ENCODE measurements at regions not wholly inside any gene's neighbourhood (a gene's known extent, or its start where the extent isn't known, plus 50 kb on each side); places are given as distances from the start of the nearest gene placed in this dataset.

- H3K27me3 ChIP-seq (ENCODE audit: control insufficient read depth in 1 of 2, insufficient read depth in 2 of 2, low read length in 2 of 2) = no peaks in the 10 kb centered on the region
- H3K4me3 ChIP-seq (ENCODE audit: low read length in 2 of 2) = no peak overlapping the region
- H3K4me1 ChIP-seq (ENCODE audit: control insufficient read depth, insufficient read depth, low read length) = no peaks in the 10 kb centered on the region
- H3K36me3 ChIP-seq (ENCODE audit: control insufficient read depth in 2 of 2, insufficient read depth in 2 of 2, low read length in 2 of 2) = no peaks in the 10 kb centered on the region
- peaks cover 0 to 4% of the 10 kb centered on the region in 2 donors for H3K9me3 ChIP-seq (ENCODE audit: control insufficient read depth in 2 of 2, low read length in 2 of 2)
- H3K9ac ChIP-seq (ENCODE audit: low read length in 2 of 2) = no peak overlapping the region
- no peak overlapping the region for H3K27ac ChIP-seq (ENCODE audit: low read length)
Measured at GRCh38 chr20:24275946-24276705, 193.3 kb upstream of the SYNDIG1 start.

GRCh38 chr20:24273251-24273650 is 196.2 kb upstream of the SYNDIG1 start:
- Histone ChIP-seq H3K36me3 (ENCODE audit: control insufficient read depth in 2 of 2, insufficient read depth in 2 of 2, low read length in 2 of 2) (no peaks in the 10 kb centered on the region), H3K4me3 (ENCODE audit: low read length in 2 of 2) (no peak overlapping the region), H3K9ac (ENCODE audit: low read length in 2 of 2) (no peak overlapping the region), H3K27me3 (ENCODE audit: control insufficient read depth in 1 of 2, insufficient read depth in 2 of 2, low read length in 2 of 2) (no peaks in the 10 kb centered on the region), H3K4me1 (ENCODE audit: control insufficient read depth, insufficient read depth, low read length) (no peaks in the 10 kb centered on the region), H3K9me3 (ENCODE audit: control insufficient read depth in 2 of 2, low read length in 2 of 2) (peaks cover 0 to 4% of the 10 kb centered on the region in 2 donors), H3K27ac (ENCODE audit: low read length) (no peak overlapping the region)

DNA sequence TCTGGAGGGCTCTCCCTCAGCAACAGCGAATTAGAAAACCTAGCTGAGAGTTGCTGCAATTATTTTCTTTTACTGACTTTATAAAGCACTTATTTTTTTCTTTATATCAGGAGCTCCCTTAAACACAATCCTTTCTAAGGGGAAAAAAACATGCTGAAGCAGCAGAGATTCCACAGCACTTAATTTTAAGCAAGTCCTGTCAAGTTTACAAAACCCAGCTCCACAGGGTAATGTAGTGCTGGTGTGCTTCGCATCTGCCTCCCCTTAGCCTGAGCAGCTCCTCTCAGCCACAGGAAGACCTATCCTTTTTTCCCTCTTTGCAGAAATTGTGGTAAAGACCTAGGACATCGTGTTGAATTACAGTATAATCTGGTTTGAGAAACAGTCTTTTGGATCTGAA is 208.1 kb upstream of the SYNDIG1 start:
- H3K4me1 ChIP-seq (ENCODE audit: control insufficient read depth, insufficient read depth, low read length) = peaks cover 8% of the 10 kb centered on the region
- H3K27ac ChIP-seq (ENCODE audit: low read length) = no peak overlapping the region
- H3K27me3 ChIP-seq (ENCODE audit: control insufficient read depth in 1 of 2, insufficient read depth in 2 of 2, low read length in 2 of 2) = no peaks in the 10 kb centered on the region
- no peak overlapping the region for H3K4me3 ChIP-seq (ENCODE audit: low read length in 2 of 2)
- H3K9ac ChIP-seq (ENCODE audit: low read length in 2 of 2) = no peak overlapping the region
- no peaks in the 10 kb centered on the region for H3K36me3 ChIP-seq (ENCODE audit: control insufficient read depth in 2 of 2, insufficient read depth in 2 of 2, low read length in 2 of 2)
- peaks cover 0 to 3% of the 10 kb centered on the region in 2 donors for H3K9me3 ChIP-seq (ENCODE audit: control insufficient read depth in 2 of 2, low read length in 2 of 2)

- H3K4me1 ChIP-seq (ENCODE audit: control insufficient read depth, insufficient read depth, low read length) = peaks cover 8% of the 10 kb centered on the region
- no peak overlapping the region for H3K4me3 ChIP-seq (ENCODE audit: low read length in 2 of 2)
- H3K9me3 ChIP-seq (ENCODE audit: control insufficient read depth in 2 of 2, low read length in 2 of 2) = peaks cover 0 to 3% of the 10 kb centered on the region in 2 donors
- no peaks in the 10 kb centered on the region for H3K36me3 ChIP-seq (ENCODE audit: control insufficient read depth in 2 of 2, insufficient read depth in 2 of 2, low read length in 2 of 2)
- no peak overlapping the region for H3K9ac ChIP-seq (ENCODE audit: low read length in 2 of 2)
- H3K27me3 ChIP-seq (ENCODE audit: control insufficient read depth in 1 of 2, insufficient read depth in 2 of 2, low read length in 2 of 2) = no peaks in the 10 kb centered on the region
- H3K27ac ChIP-seq (ENCODE audit: low read length) = no peak overlapping the region
Measured at GRCh38 chr20:24257171-24257570, 212.3 kb upstream of the SYNDIG1 start.

DNA sequence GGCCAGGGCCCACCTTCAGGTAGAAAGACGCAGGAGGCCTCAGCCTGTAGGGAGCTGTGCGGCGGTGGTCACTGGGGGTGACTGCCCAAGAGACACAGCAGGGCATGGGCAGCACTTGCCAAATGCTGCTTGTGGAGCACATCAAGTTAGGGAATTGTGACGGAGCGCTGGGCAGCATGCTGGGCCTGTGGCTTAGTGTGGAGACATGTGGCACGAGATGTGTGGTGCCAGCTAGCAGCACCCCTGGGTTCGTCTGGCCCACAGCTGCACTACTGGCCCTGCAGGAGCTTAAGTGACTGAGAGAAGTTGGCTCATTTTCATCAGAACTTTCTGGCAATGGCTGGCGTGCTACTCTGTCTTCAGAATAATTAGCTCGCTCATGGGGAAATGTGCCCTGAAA is 213.1 kb upstream of the SYNDIG1 start:
- H3K9ac ChIP-seq (ENCODE audit: low read length in 2 of 2) = no peak overlapping the region
- peaks cover 0 to 3% of the 10 kb centered on the region in 2 donors for H3K9me3 ChIP-seq (ENCODE audit: control insufficient read depth in 2 of 2, low read length in 2 of 2)
- no peaks in the 10 kb centered on the region for H3K27me3 ChIP-seq (ENCODE audit: control insufficient read depth in 1 of 2, insufficient read depth in 2 of 2, low read length in 2 of 2)
- H3K4me3 ChIP-seq (ENCODE audit: low read length in 2 of 2) = no peak overlapping the region
- no peaks in the 10 kb centered on the region for H3K36me3 ChIP-seq (ENCODE audit: control insufficient read depth in 2 of 2, insufficient read depth in 2 of 2, low read length in 2 of 2)
- peaks cover 8% of the 10 kb centered on the region for H3K4me1 ChIP-seq (ENCODE audit: control insufficient read depth, insufficient read depth, low read length)
- H3K27ac ChIP-seq (ENCODE audit: low read length) = no peak overlapping the region

DNA sequence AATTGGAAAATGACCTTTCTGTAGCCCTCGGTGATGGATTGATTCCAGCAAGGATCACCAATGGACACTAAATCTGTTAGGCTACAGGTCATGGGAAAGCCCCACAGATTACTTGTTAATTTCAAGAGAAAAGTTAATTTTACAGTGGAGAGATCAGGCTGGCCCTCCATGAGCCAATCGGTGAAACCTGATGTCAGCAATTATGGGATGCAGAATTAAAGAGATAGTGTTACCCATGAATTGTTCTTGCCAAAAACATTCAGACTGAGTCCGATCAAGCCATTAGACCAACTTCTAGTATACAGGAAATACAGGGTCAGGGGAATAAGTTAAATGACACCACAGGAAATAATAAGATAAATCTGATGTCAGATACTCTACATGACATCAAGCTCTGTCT is 214.9 kb upstream of the SYNDIG1 start:
- Histone ChIP-seq H3K27me3 (ENCODE audit: control insufficient read depth in 1 of 2, insufficient read depth in 2 of 2, low read length in 2 of 2) (no peaks in the 10 kb centered on the region), H3K27ac (ENCODE audit: low read length) (no peak overlapping the region), H3K4me3 (ENCODE audit: low read length in 2 of 2) (no peak overlapping the region), H3K36me3 (ENCODE audit: control insufficient read depth in 2 of 2, insufficient read depth in 2 of 2, low read length in 2 of 2) (no peaks in the 10 kb centered on the region), H3K4me1 (ENCODE audit: control insufficient read depth, insufficient read depth, low read length) (peaks cover 2% of the 10 kb centered on the region), H3K9me3 (ENCODE audit: control insufficient read depth in 2 of 2, low read length in 2 of 2) (no peaks in the 10 kb centered on the region), H3K9ac (ENCODE audit: low read length in 2 of 2) (no peak overlapping the region)

DNA sequence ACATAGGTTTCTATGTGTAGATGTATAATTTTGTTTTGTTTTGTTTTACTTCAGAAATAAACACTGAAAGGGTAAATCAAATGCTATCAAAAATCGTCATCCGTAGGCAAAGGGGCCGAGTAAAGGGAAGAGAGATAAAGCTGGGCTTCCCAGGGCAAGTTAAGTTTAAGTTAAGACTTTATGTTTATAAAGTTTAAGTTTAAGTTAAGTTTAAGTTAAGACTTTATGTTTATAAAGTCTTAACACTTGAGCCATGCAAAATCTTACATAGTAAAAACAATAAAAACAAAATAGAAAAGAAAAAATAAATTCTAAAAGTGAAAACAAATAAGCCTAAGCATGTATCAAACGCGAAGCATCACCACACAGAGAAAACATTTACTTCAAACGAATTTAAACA is 216.1 kb upstream of the SYNDIG1 start:
- H3K9ac ChIP-seq (ENCODE audit: low read length in 2 of 2) = no peak overlapping the region
- H3K27me3 ChIP-seq (ENCODE audit: control insufficient read depth in 1 of 2, insufficient read depth in 2 of 2, low read length in 2 of 2) = no peaks in the 10 kb centered on the region
- H3K4me3 ChIP-seq (ENCODE audit: low read length in 2 of 2) = no peak overlapping the region
- no peak overlapping the region for H3K27ac ChIP-seq (ENCODE audit: low read length)
- no peaks in the 10 kb centered on the region for H3K9me3 ChIP-seq (ENCODE audit: control insufficient read depth in 2 of 2, low read length in 2 of 2)
- no peaks in the 10 kb centered on the region for H3K4me1 ChIP-seq (ENCODE audit: control insufficient read depth, insufficient read depth, low read length)
- no peaks in the 10 kb centered on the region for H3K36me3 ChIP-seq (ENCODE audit: control insufficient read depth in 2 of 2, insufficient read depth in 2 of 2, low read length in 2 of 2)

DNA sequence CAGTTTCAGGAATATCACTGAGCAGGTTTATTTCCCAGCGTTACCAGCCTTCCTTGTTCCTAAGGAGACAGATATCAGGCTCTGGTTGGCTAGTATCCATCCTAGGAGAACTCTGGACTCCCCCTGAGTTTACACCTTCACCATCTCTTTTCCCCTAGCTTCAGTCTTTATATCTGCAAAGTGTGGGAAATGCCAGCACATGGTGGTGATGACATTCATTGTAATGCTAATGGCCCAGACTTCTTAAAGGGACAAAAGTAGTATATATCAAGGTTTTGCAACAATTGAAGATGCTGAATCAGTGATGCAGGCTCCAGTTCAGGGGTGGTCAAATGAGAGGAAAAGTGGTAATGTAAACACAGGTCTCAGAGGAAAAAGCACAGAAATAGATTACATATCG is 224.3 kb upstream of the SYNDIG1 start:
- Histone ChIP-seq H3K36me3 (ENCODE audit: control insufficient read depth in 2 of 2, insufficient read depth in 2 of 2, low read length in 2 of 2) (no peaks in the 10 kb centered on the region), H3K4me1 (ENCODE audit: control insufficient read depth, insufficient read depth, low read length) (no peaks in the 10 kb centered on the region), H3K4me3 (ENCODE audit: low read length in 2 of 2) (no peak overlapping the region), H3K27me3 (ENCODE audit: control insufficient read depth in 1 of 2, insufficient read depth in 2 of 2, low read length in 2 of 2) (peaks cover 0 to 2% of the 10 kb centered on the region in 2 donors), H3K27ac (ENCODE audit: low read length) (no peak overlapping the region), H3K9ac (ENCODE audit: low read length in 2 of 2) (no peak overlapping the region), H3K9me3 (ENCODE audit: control insufficient read depth in 2 of 2, low read length in 2 of 2) (no peaks in the 10 kb centered on the region)

DNA sequence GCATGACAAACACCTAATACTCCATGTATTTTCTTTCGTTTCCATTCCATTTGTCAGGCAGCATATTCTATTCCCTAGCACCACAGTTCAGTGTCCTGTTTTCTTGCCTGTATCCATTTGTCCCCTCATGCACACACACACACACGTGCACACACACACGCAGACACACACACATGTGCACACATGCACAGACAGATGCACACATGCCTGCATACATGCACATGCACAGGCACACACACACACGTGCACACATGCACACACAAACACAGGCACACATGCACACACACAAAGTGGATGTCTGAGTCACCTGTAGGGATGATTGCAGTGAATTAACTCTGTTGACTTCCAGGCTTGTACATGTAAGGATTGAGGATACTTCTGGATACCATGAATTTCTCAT is 226.7 kb upstream of the SYNDIG1 start:
- Histone ChIP-seq H3K9me3 (ENCODE audit: control insufficient read depth in 2 of 2, low read length in 2 of 2) (no peaks in the 10 kb centered on the region), H3K9ac (ENCODE audit: low read length in 2 of 2) (no peak overlapping the region), H3K27ac (ENCODE audit: low read length) (no peak overlapping the region), H3K4me3 (ENCODE audit: low read length in 2 of 2) (no peak overlapping the region), H3K4me1 (ENCODE audit: control insufficient read depth, insufficient read depth, low read length) (no peaks in the 10 kb centered on the region), H3K36me3 (ENCODE audit: control insufficient read depth in 2 of 2, insufficient read depth in 2 of 2, low read length in 2 of 2) (no peaks in the 10 kb centered on the region), H3K27me3 (ENCODE audit: control insufficient read depth in 1 of 2, insufficient read depth in 2 of 2, low read length in 2 of 2) (peaks cover 0 to 2% of the 10 kb centered on the region in 2 donors)

DNA sequence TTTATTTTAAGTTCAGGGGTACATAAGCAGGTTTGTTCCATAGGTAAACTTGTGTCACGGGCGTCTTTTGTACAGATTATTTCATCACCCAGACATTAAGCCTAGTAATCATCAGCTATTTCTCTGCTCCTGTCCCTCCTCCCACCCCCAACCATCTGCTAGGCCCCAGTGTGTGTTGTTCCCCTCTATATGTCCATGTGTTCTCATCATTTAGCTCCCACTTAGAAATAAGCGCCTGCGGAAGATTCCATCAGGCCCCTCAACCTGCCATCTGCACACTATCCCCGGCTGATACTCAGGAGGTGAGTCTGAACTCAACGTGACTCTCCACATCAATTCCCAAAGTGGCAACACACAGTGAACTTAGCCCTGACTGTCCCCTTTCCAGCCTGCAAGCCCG is 228.0 kb upstream of the SYNDIG1 start:
- H3K36me3 ChIP-seq (ENCODE audit: control insufficient read depth in 2 of 2, insufficient read depth in 2 of 2, low read length in 2 of 2) = no peaks in the 10 kb centered on the region
- H3K27me3 ChIP-seq (ENCODE audit: control insufficient read depth in 1 of 2, insufficient read depth in 2 of 2, low read length in 2 of 2) = no peaks in the 10 kb centered on the region
- H3K9ac ChIP-seq (ENCODE audit: low read length in 2 of 2) = no peak overlapping the region
- H3K4me1 ChIP-seq (ENCODE audit: control insufficient read depth, insufficient read depth, low read length) = no peaks in the 10 kb centered on the region
- no peak overlapping the region for H3K27ac ChIP-seq (ENCODE audit: low read length)
- no peaks in the 10 kb centered on the region for H3K9me3 ChIP-seq (ENCODE audit: control insufficient read depth in 2 of 2, low read length in 2 of 2)
- no peak overlapping the region for H3K4me3 ChIP-seq (ENCODE audit: low read length in 2 of 2)

- Histone ChIP-seq H3K4me1 (ENCODE audit: control insufficient read depth, insufficient read depth, low read length) (no peaks in the 10 kb centered on the region), H3K4me3 (ENCODE audit: low read length in 2 of 2) (no peak overlapping the region), H3K27me3 (ENCODE audit: control insufficient read depth in 1 of 2, insufficient read depth in 2 of 2, low read length in 2 of 2) (no peaks in the 10 kb centered on the region), H3K9me3 (ENCODE audit: control insufficient read depth in 2 of 2, low read length in 2 of 2) (no peaks in the 10 kb centered on the region), H3K36me3 (ENCODE audit: control insufficient read depth in 2 of 2, insufficient read depth in 2 of 2, low read length in 2 of 2) (no peaks in the 10 kb centered on the region), H3K27ac (ENCODE audit: low read length) (no peak overlapping the region), H3K9ac (ENCODE audit: low read length in 2 of 2) (no peak overlapping the region)
Measured at GRCh38 chr20:24236963-24237362, 232.5 kb upstream of the SYNDIG1 start.
